GM19468 (cell line): ENCODE measurements at regions not wholly inside any gene's neighbourhood (a gene's known extent, or its start where the extent isn't known, plus 50 kb on each side); places are given as distances from the start of the nearest gene placed in this dataset.
"Not testable (repeated sequence)": the region's sequence is repeated elsewhere in the genome, so short reads cannot be mapped to it uniquely, and the experiment has no call there.

Experiments used
- ATAC-seq: cut with Tn5 transposase; IDR thresholded peaks from one replicate; pipeline ENCODE4 v1.9.1; 2021; ENCODE audit warnings: mild to moderate bottlenecking, moderate library complexity, moderate number of reproducible peaks; ENCODE audit not compliant: unreplicated experiment; ENCODE audit errors: extremely low read depth

GRCh38 chr1:147072482-147073432 lies 99.5 kb downstream of the PRKAB2 start:
- no peak for ATAC-seq

GRCh38 chr1:147071142-147071541 lies 101.1 kb downstream of the PRKAB2 start:
- no peak for ATAC-seq

GRCh38 chr1:147062956-147063355 lies 109.3 kb downstream of the PRKAB2 start:
- no peak for ATAC-seq

GRCh38 chr1:147061880-147062279 lies 110.4 kb downstream of the PRKAB2 start:
- ATAC-seq, result not testable (repeated sequence)

- no peak for ATAC-seq
These were observed 115.1 kb downstream of the NBPF12 start for GRCh38 chr1:147053269-147053668.

- ATAC-seq, result no peak
These were observed 114.6 kb downstream of the NBPF12 start for GRCh38 chr1:147052677-147053076.

- ATAC-seq, result no peak
These were observed 114.0 kb downstream of the NBPF12 start for GRCh38 chr1:147052143-147052542.

GRCh38 chr1:147051136-147051535 lies 113.0 kb downstream of the NBPF12 start:
- no peak for ATAC-seq

GRCh38 chr1:147050654-147051053 lies 112.5 kb downstream of the NBPF12 start:
- no peak for ATAC-seq

- not testable (repeated sequence) for ATAC-seq
These were observed 108.8 kb downstream of the NBPF12 start for GRCh38 chr1:147046863-147047394.

- ATAC-seq, result no peak
These were observed 108.2 kb downstream of the NBPF12 start for GRCh38 chr1:147046189-147046862.
